WERI-Rb-1 (cell line): ENCODE measurements at regions not wholly inside any gene's neighbourhood (a gene's known extent, or its start where the extent isn't known, plus 50 kb on each side); places are given as distances from the start of the nearest gene placed in this dataset.

Experiments used
- DNase-seq: peaks from one replicate; pipeline ENCODE4 v3.0.0-alpha.2; 2020
- H3K27ac ChIP-seq: fragments of 250-450 bp; sonication (Bioruptor Pico); 2 replicates; pipeline ENCODE4 v1.5.1; 2020; ENCODE audit warnings: mild to moderate bottlenecking, moderate library complexity
- H3K27me3 ChIP-seq: fragments of 250-450 bp; sonication (Bioruptor Pico); 2 replicates; pipeline ENCODE4 v1.5.1; 2021; ENCODE audit warnings: mild to moderate bottlenecking, low read depth, moderate library complexity; ENCODE audit not compliant: insufficient read depth, severe bottlenecking
- H3K36me3 ChIP-seq: fragments of 250-450 bp; sonication (Bioruptor Pico); 2 replicates; pipeline ENCODE4 v1.5.1; 2020; ENCODE audit warnings: mild to moderate bottlenecking, moderate library complexity
- H3K4me3 ChIP-seq: 2 replicates; pipeline ENCODE4 v1.5.1; 2011; ENCODE audit warnings: low read depth, mild to moderate bottlenecking, control low read depth, low read length
- H3K9me3 ChIP-seq: fragments of 250-450 bp; sonication (Bioruptor Pico); 2 replicates; pipeline ENCODE4 v1.5.1; 2021; ENCODE audit warnings: mild to moderate bottlenecking, moderate library complexity; ENCODE audit not compliant: severe bottlenecking
- TF ChIP-seq, protein P1 (sequence below): IDR thresholded peaks from 2 replicates; pipeline ENCODE4 v1.5.1; 2011; ENCODE audit warnings: low read depth, mild to moderate bottlenecking, control low read depth, inconsistent platforms, low read length

DNA sequence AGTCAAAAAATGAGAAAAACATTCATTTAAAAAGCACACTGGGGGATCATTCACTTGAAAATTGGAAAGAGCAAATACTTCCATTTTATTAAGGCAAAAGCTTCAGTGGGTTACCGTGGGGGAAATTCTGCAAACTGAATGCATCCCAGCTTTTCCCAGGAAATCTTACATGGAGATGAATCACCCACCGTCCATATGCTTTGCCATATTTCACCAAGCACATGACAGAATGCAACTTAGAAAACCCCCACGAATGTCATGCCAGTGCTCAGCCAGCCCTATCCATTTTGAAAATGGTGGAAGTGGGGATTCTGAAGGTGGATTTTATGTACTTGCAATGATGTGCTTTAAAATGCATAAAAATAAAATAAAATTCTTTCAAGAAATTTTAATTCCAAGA is 485.5 kb upstream of the ID2 start:
- no peak for DNase-seq
- no peaks in the 10 kb centered on the region for H3K27me3 ChIP-seq
- TF ChIP-seq, protein P1, sequence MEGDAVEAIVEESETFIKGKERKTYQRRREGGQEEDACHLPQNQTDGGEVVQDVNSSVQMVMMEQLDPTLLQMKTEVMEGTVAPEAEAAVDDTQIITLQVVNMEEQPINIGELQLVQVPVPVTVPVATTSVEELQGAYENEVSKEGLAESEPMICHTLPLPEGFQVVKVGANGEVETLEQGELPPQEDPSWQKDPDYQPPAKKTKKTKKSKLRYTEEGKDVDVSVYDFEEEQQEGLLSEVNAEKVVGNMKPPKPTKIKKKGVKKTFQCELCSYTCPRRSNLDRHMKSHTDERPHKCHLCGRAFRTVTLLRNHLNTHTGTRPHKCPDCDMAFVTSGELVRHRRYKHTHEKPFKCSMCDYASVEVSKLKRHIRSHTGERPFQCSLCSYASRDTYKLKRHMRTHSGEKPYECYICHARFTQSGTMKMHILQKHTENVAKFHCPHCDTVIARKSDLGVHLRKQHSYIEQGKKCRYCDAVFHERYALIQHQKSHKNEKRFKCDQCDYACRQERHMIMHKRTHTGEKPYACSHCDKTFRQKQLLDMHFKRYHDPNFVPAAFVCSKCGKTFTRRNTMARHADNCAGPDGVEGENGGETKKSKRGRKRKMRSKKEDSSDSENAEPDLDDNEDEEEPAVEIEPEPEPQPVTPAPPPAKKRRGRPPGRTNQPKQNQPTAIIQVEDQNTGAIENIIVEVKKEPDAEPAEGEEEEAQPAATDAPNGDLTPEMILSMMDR: no peak
- no peak overlapping the region for H3K27ac ChIP-seq
- H3K36me3 ChIP-seq: no peaks in the 10 kb centered on the region
- no peaks in the 10 kb centered on the region for H3K9me3 ChIP-seq
- H3K4me3 ChIP-seq: no peak overlapping the region

DNA sequence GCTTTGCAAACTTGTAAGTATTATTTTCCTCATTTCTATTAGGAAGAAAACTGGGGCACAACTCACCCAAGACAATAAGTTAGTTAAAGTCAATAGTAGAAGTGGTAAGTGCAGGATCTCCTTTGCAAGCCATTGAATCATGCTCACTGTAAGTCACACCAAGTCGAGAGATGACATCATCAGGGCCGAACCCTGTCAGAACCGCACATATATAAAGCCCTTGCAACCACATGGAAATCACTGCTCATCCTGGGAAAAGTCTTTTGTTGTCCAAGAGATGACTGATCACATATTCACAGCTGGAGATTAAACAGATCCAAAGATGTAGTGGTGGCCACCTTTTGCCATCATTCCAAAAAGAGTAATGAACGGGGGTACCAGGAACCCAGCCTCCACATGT is 484.8 kb upstream of the ID2 start:
- no peak for DNase-seq

DNA sequence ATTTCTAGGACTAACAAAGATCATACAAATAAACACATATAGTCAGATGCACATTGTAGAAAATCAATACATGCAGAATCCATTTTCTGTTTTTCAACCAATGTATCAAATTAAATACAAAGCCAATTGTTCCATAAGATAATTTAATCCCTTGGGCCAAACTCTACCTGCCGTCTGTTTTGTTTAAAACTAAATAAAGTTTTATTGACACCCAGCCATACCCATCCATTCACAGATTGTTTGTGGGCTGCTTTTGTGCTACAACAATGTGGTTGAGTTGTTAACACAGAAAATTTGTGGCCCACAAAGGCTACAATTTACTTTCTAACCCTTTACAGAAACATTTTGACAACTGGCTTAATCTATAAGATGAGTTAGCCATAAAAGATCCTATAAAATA is 484.0 kb upstream of the ID2 start:
- H3K4me3 ChIP-seq: no peak overlapping the region
- DNase-seq: no peak
- H3K27ac ChIP-seq: no peak overlapping the region
- no peaks in the 10 kb centered on the region for H3K9me3 ChIP-seq
- H3K36me3 ChIP-seq: no peaks in the 10 kb centered on the region
- TF ChIP-seq, protein P1: no peak
- H3K27me3 ChIP-seq: no peaks in the 10 kb centered on the region

More for the DNA sequence above, 484.8 kb upstream of the ID2 start:
- no peaks in the 10 kb centered on the region for H3K27me3 ChIP-seq
- TF ChIP-seq, protein P1: no peak
- H3K9me3 ChIP-seq: no peaks in the 10 kb centered on the region
- no peak overlapping the region for H3K4me3 ChIP-seq
- no peaks in the 10 kb centered on the region for H3K36me3 ChIP-seq
- no peak overlapping the region for H3K27ac ChIP-seq

DNA sequence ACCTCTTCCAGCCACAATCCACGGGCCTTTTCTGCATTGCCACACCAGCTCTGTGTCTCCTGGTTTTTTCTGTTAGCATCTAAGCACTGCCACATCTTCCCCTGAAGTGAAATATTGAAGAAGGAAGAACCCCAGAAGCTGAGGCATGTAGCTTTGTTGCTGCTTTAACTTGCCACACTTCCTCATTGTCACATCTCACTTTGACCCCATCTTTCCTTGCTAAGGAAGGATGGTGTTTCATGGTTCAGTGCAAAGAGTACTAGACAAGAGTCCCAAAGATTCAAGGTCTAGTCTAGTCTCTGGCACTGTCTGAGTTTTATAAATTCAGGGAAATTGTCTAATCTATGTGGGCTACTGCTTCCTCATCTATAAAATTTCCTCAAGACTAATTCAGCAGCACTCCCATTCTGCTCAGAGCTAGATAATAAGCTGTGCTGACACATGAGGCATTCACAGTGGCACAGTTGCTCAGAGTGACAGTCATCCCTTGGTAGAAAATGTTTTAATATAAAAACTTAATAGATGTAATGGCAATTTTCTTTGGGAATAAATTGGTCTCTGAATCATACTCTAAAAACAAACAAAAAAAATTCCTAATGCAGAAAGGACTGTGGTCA is 483.0 kb upstream of the ID2 start:
- H3K27me3 ChIP-seq: no peaks in the 10 kb centered on the region
- DNase-seq: no peak
- no peaks in the 10 kb centered on the region for H3K9me3 ChIP-seq
- H3K27ac ChIP-seq: no peak overlapping the region
- H3K36me3 ChIP-seq: no peaks in the 10 kb centered on the region
- TF ChIP-seq, protein P1: no peak
- H3K4me3 ChIP-seq: no peak overlapping the region

DNA sequence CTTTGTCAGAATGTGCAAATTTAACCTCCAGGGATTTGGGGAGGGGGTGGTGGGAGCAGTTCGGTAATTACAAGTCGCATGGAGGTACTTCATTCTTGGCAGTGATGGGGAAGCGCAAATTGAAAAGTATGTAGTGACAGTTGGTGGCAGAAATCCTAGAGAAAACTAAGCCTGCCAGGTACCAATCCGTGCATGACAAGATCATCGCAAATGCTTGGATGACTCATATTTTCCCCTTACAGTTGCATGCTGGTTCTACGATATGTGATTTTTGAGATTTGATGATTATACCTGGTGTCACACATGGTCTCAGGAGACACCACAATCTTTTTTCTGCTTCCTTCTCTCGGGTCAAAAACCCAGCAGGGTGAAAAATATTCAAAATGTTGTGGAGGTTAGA is 479.7 kb upstream of the ID2 start:
- no peaks in the 10 kb centered on the region for H3K36me3 ChIP-seq

DNA sequence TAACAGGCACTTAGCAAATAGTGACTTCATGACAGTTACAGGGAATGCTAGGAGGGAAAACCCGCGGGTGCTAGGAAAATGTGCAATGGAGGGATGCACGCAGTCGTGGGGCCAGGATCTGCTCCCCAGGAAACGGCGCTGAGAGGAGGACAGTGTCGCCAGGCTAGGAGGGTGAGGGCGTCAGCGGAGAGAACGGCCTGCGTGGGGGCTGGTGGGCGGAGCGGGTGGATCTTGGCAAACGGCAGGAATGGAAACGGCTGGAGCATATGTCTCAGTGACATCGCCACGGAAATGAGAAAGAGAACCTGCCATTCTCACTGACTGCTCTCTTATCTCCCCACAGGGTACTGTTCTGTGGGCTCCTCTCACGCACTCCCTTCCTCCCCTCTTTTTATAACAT is 478.5 kb upstream of the ID2 start:
- Histone ChIP-seq H3K27ac (no peak overlapping the region), H3K9me3 (peaks cover 5% of the 10 kb centered on the region), H3K27me3 (no peaks in the 10 kb centered on the region), H3K4me3 (no peak overlapping the region), H3K36me3 (no peaks in the 10 kb centered on the region)
- DNase-seq: no peak
- TF ChIP-seq, protein P1: no peak

More for the DNA sequence above, 479.7 kb upstream of the ID2 start:
- H3K9me3 ChIP-seq: no peaks in the 10 kb centered on the region
- no peak for DNase-seq
- no peaks in the 10 kb centered on the region for H3K27me3 ChIP-seq
- H3K27ac ChIP-seq: no peak overlapping the region
- no peak overlapping the region for H3K4me3 ChIP-seq
- TF ChIP-seq, protein P1: no peak
